Activated B cell treated with CpG ODN at 0.5 μM for 24 hours (primary cell): ENCODE measurements at regions not wholly inside any gene's neighbourhood (a gene's known extent, or its start where the extent isn't known, plus 50 kb on each side); places are given as distances from the start of the nearest gene placed in this dataset.

ENCODE experiments used
- ATAC-seq: fragments of 200-7000 bp; cut with Tn5 transposase; one replicate; pipeline ENCODE4 v1.10.0; 2021; ENCODE audit warnings: low read depth, mild to moderate bottlenecking, moderate library complexity
- CTCF ChIA-PET: fragments of 350-600 bp; sonication (Branson Sonifier 250); formaldehyde crosslinking; loops from one replicate; lab custom pipeline; 2021; ENCODE audit warnings: antibody characterized with exemption; lab: Charles Lee
- POLR2A ChIA-PET: fragments of 350-600 bp; sonication (Branson Sonifier 250); formaldehyde crosslinking; loops from one replicate; lab custom pipeline; 2021; ENCODE audit warnings: antibody characterized with exemption; lab: Charles Lee
- DNase-seq: peaks from one replicate; pipeline ENCODE4 v3.0.0; 2022
- H3K27ac Mint-ChIP-seq: one replicate; pipeline ENCODE4 v1.8.0; 2020; ENCODE audit warnings: mixed read lengths
- H3K27me3 Mint-ChIP-seq: one replicate; pipeline ENCODE4 v1.8.0; 2021; ENCODE audit warnings: mixed read lengths
- H3K36me3 Mint-ChIP-seq: one replicate; pipeline ENCODE4 v1.8.0; 2021; ENCODE audit warnings: low read depth, mixed read lengths
- H3K4me1 Mint-ChIP-seq: one replicate; pipeline ENCODE4 v1.8.0; 2021; ENCODE audit warnings: mixed read lengths
- H3K4me3 Mint-ChIP-seq: one replicate; pipeline ENCODE4 v1.8.0; 2020; ENCODE audit warnings: mild to moderate bottlenecking, mixed read lengths
- H3K9me3 Mint-ChIP-seq: one replicate; pipeline ENCODE4 v1.8.0; 2020; ENCODE audit warnings: mixed read lengths
- intact Hi-C: fragments of 100-400 bp; cut with micrococcal nuclease; formaldehyde crosslinking; loops from one replicate; pipeline ENCODE4 v1.15.1; 2024
- TF ChIP-seq, protein P1 (sequence below): fragments of 200-600 bp; IDR thresholded peaks from one replicate; pipeline ENCODE4 v1.8.0; 2022; ENCODE audit warnings: antibody characterized with exemption, mild to moderate bottlenecking

DNA sequence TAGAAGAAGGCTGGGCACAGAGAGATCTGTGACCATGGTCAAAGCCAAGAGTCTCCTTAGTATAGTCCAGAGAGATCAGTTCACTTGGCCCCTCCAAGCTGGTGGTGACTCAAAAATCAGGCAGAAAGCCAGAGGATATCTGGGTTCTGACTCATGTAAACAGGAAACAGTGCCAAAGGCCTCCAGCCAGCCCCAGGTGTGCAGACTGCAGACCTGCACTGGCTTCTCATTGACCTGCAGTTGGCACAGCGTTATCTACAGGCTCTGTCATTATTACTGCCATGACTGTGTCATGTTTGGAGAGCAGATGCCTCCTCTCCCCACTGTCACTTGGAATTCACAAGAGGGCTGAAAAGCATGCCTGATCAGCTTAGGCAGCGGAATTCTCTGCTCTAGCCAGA is 295.7 kb upstream of the PRKD1 start:
- Mint-ChIP-seq H3K27ac (no peak overlapping the region), H3K9me3 (no peaks in the 10 kb centered on the region), H3K36me3 (no peaks in the 10 kb centered on the region), H3K4me1 (no peaks in the 10 kb centered on the region), H3K4me3 (no peak overlapping the region), H3K27me3 (no peaks in the 10 kb centered on the region)
- POLR2A ChIA-PET, result no interaction called here
- intact Hi-C loops, result no loop called here
- CTCF ChIA-PET, result no interaction called here
- TF ChIP-seq, protein P1, sequence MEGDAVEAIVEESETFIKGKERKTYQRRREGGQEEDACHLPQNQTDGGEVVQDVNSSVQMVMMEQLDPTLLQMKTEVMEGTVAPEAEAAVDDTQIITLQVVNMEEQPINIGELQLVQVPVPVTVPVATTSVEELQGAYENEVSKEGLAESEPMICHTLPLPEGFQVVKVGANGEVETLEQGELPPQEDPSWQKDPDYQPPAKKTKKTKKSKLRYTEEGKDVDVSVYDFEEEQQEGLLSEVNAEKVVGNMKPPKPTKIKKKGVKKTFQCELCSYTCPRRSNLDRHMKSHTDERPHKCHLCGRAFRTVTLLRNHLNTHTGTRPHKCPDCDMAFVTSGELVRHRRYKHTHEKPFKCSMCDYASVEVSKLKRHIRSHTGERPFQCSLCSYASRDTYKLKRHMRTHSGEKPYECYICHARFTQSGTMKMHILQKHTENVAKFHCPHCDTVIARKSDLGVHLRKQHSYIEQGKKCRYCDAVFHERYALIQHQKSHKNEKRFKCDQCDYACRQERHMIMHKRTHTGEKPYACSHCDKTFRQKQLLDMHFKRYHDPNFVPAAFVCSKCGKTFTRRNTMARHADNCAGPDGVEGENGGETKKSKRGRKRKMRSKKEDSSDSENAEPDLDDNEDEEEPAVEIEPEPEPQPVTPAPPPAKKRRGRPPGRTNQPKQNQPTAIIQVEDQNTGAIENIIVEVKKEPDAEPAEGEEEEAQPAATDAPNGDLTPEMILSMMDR, result no peak
- DNase-seq, result no peak
- no peak for ATAC-seq

DNA sequence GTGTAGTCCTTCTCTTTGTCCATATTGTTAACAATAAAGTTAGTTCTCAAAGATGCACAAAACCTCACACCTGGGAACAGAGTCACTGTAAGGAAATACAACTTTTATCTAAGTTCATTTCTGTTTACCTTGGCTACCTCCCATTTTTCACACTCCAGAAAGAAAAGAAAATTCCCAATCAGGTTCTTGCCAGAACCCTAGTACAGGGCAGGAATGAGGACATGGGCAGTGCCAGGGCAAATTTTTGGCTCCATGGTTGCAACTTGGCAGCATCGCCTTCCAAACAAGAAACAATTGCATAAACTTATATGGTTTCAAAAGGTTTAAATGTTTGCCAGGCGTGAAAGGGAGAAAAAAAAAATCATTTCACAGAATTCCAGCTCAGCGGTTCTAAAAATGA is 296.3 kb upstream of the PRKD1 start:
- ChIA-PET POLR2A (no interaction called here), CTCF (no interaction called here)
- no peak for DNase-seq
- no peaks in the 10 kb centered on the region for H3K36me3 Mint-ChIP-seq
- no peaks in the 10 kb centered on the region for H3K27me3 Mint-ChIP-seq
- TF ChIP-seq, protein P1, result no peak
- intact Hi-C loops, result no loop called here
- no peak overlapping the region for H3K4me3 Mint-ChIP-seq
- no peaks in the 10 kb centered on the region for H3K9me3 Mint-ChIP-seq
- H3K27ac Mint-ChIP-seq, result no peak overlapping the region
- no peak for ATAC-seq
- H3K4me1 Mint-ChIP-seq, result no peaks in the 10 kb centered on the region

DNA sequence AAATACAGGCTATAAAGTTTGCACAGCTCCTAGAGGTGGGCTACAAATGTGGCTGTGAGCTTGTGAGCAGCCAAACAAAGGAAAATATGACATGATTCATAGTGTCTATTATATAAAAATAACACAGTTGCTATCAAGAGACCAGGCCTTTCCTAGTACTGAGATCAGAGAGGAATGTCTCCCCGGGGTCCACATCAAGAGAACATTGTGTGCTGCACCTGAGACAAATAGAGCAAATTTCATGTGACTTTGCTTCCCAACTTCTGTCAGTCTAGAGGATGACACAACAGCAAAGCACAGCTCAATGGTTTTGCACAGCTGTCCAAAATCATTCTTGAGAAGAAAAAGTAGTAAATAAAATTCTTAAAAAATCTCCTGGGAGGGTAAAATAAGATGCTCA is 297.5 kb upstream of the PRKD1 start:
- ChIA-PET CTCF (no interaction called here), POLR2A (no interaction called here)
- intact Hi-C loops, result no loop called here
- no peaks in the 10 kb centered on the region for H3K36me3 Mint-ChIP-seq
- no peak overlapping the region for H3K4me3 Mint-ChIP-seq
- no peaks in the 10 kb centered on the region for H3K9me3 Mint-ChIP-seq
- H3K4me1 Mint-ChIP-seq, result no peaks in the 10 kb centered on the region
- no peak overlapping the region for H3K27ac Mint-ChIP-seq
- no peaks in the 10 kb centered on the region for H3K27me3 Mint-ChIP-seq
- ATAC-seq (no peak), DNase-seq (no peak)
- TF ChIP-seq, protein P1, result no peak

GRCh38 chr14:30227436-30227835 is 299.8 kb upstream of the PRKD1 start:
- ChIA-PET CTCF (no interaction called here), POLR2A (no interaction called here)
- TF ChIP-seq, protein P1, result no peak
- Mint-ChIP-seq H3K27ac (no peak overlapping the region), H3K9me3 (no peaks in the 10 kb centered on the region), H3K27me3 (no peaks in the 10 kb centered on the region), H3K4me1 (no peaks in the 10 kb centered on the region), H3K36me3 (no peaks in the 10 kb centered on the region), H3K4me3 (no peak overlapping the region)
- DNase-seq (no peak), ATAC-seq (no peak)
- intact Hi-C loops, result no loop called here

- intact Hi-C loops, result no loop called here
- no peaks in the 10 kb centered on the region for H3K4me1 Mint-ChIP-seq
- no peaks in the 10 kb centered on the region for H3K9me3 Mint-ChIP-seq
- TF ChIP-seq, protein P1, result no peak
- no peaks in the 10 kb centered on the region for H3K27me3 Mint-ChIP-seq
- ATAC-seq (no peak), DNase-seq (no peak)
- POLR2A ChIA-PET, result no interaction called here
- H3K4me3 Mint-ChIP-seq, result no peak overlapping the region
- no peak overlapping the region for H3K27ac Mint-ChIP-seq
- CTCF ChIA-PET, result no interaction called here
- no peaks in the 10 kb centered on the region for H3K36me3 Mint-ChIP-seq
Observed at GRCh38 chr14:30227876-30228275, 300.2 kb upstream of the PRKD1 start.
